Endothelial cell of umbilical vein (primary cell): ENCODE measurements at regions not wholly inside any gene's neighbourhood (a gene's known extent, or its start where the extent isn't known, plus 50 kb on each side); places are given as distances from the start of the nearest gene placed in this dataset.

Experiments used
- BruUV-seq: library from RNA; stranded (reverse); fragments of 400-500 nt; replicated peaks from 2 replicates; lab custom pipeline; 2021; lab: Mats Ljungman, UMichigan
- CTCF ChIA-PET: fragments of 300-600, 350-600 bp; sonication (Branson Sonifier 250); formaldehyde crosslinking; loops from one replicate; lab custom pipeline; 2021; ENCODE audit warnings: antibody characterized with exemption, inconsistent platforms; lab: Charles Lee
- POLR2A ChIA-PET: fragments of 300-600, 350-600 bp; sonication (Branson Sonifier 250); formaldehyde crosslinking; loops from one replicate; lab custom pipeline; 2021; ENCODE audit warnings: antibody characterized with exemption, inconsistent platforms; lab: Charles Lee
- DNase-seq: peaks from one replicate; pipeline ENCODE4 v3.0.0-alpha.2; 2011; ENCODE audit warnings: low read depth, low spot score
- FAIRE-seq: peaks from 2 replicates; lab custom pipeline; 2011; peaks lifted over from hg19 to GRCh38; lab: Jason Lieb, UNC
- H2AFZ ChIP-seq: 2 replicates; pipeline ENCODE4 v1.6.0; 2012; ENCODE audit warnings: low read depth, low read length, control low read depth, inconsistent platforms
- H3K27ac ChIP-seq: 2 replicates; pipeline ENCODE4 v1.5.1; 2011; ENCODE audit warnings: low read depth, mild to moderate bottlenecking, control low read depth, low read length, moderate library complexity; ENCODE audit not compliant: insufficient read depth
- H3K27me3 ChIP-seq, 2 experiments: 2 replicates each; pipeline versions ENCODE4 v1.6.0 to v1.6.1; 2011; ENCODE audit warnings: low read length in 2 of 2, mixed read lengths in 1 of 2; ENCODE audit not compliant: control insufficient read depth in 2 of 2, insufficient read depth in 2 of 2
- H3K36me3 ChIP-seq, 2 experiments: 2 replicates in 1 of 2; 3 replicates in 1 of 2; pipeline ENCODE4 v1.5.1; 2011; ENCODE audit warnings: low read length in 2 of 2, mild to moderate bottlenecking in 1 of 2, moderate library complexity in 1 of 2; ENCODE audit not compliant: control insufficient read depth in 2 of 2, insufficient read depth in 2 of 2; ENCODE audit errors: extremely low read depth in 1 of 2
- H3K4me1 ChIP-seq: 3 replicates; pipeline ENCODE4 v1.5.1; 2011; ENCODE audit warnings: mild to moderate bottlenecking, low read length; ENCODE audit not compliant: control insufficient read depth, insufficient read depth; ENCODE audit errors: extremely low read depth
- H3K4me2 ChIP-seq: 2 replicates; pipeline ENCODE4 v1.6.1; 2011; ENCODE audit warnings: low read length, control low read depth, mixed read lengths; ENCODE audit not compliant: insufficient read depth
- H3K4me3 ChIP-seq, 3 experiments: fragments of 200-600 bp in 1 of 3; sonication (generic), shearing (Covaris generic) in 1 of 3; replicated peaks in 1 of 3; 2 replicates each; pipeline ENCODE4 v1.5.1; 2011 to 2016; ENCODE audit warnings: control low read depth in 3 of 3, low read length in 3 of 3, mild to moderate bottlenecking in 2 of 3, inconsistent platforms in 1 of 3, low read depth in 1 of 3, moderate library complexity in 1 of 3; ENCODE audit not compliant: insufficient read depth in 1 of 3
- H3K79me2 ChIP-seq: 2 replicates; pipeline ENCODE4 v1.6.0; 2012; ENCODE audit warnings: low read length, inconsistent platforms; ENCODE audit not compliant: control insufficient read depth, insufficient read depth
- H3K9ac ChIP-seq: replicated peaks from 2 replicates; pipeline ENCODE3; 2011; ENCODE audit warnings: low read length, control low read depth; ENCODE audit not compliant: insufficient read depth; ENCODE audit errors: extremely low read depth
- H3K9me1 ChIP-seq: replicated peaks from 3 replicates; pipeline ENCODE4 v1.6.0; 2011; ENCODE audit warnings: mild to moderate bottlenecking, low read length; ENCODE audit not compliant: control insufficient read depth, insufficient read depth; ENCODE audit errors: extremely low read depth
- H3K9me3 ChIP-seq: replicated peaks from 2 replicates; pipeline ENCODE4 v1.5.1; 2012; ENCODE audit warnings: low read length, inconsistent platforms; ENCODE audit not compliant: control insufficient read depth, insufficient read depth
- H4K20me1 ChIP-seq: replicated peaks from 2 replicates; pipeline ENCODE3; 2011; ENCODE audit warnings: mild to moderate bottlenecking, low read length; ENCODE audit not compliant: control insufficient read depth, insufficient read depth; ENCODE audit errors: extremely low read depth
- EZH2 ChIP-seq: IDR thresholded peaks from 2 replicates; pipeline ENCODE4 v1.6.1; 2012; ENCODE audit warnings: borderline replicate concordance, low read depth, mild to moderate bottlenecking, moderate library complexity, low read length, inconsistent platforms; ENCODE audit not compliant: severe bottlenecking
- FOS ChIP-seq: IDR thresholded peaks from 2 replicates; pipeline ENCODE4 v1.6.1; 2011; ENCODE audit warnings: mild to moderate bottlenecking, low read length, moderate library complexity, borderline replicate concordance; ENCODE audit not compliant: insufficient read depth
- GATA2 ChIP-seq: IDR thresholded peaks from 2 replicates; pipeline ENCODE4 v1.7.0; 2011; ENCODE audit warnings: low read depth, mild to moderate bottlenecking, moderate library complexity, mixed read lengths, low read length; ENCODE audit not compliant: insufficient read length, insufficient read depth
- JUN ChIP-seq: IDR thresholded peaks from 2 replicates; pipeline ENCODE4 v1.6.1; 2011; ENCODE audit warnings: borderline replicate concordance, low read depth; ENCODE audit not compliant: insufficient read length, insufficient read depth
- MYC ChIP-seq: IDR thresholded peaks from one replicate; pipeline ENCODE4 v1.6.1; 2011; ENCODE audit warnings: mild to moderate bottlenecking, low read depth, low read length
- POLR2A ChIP-seq: IDR thresholded peaks from 2 replicates; pipeline ENCODE4 v1.6.1; 2012; ENCODE audit warnings: low read depth, mild to moderate bottlenecking, control low read depth, low read length
- POLR2AphosphoS5 ChIP-seq: IDR thresholded peaks from 2 replicates; pipeline ENCODE4 v1.6.1; 2012; ENCODE audit warnings: low read depth, mild to moderate bottlenecking, control low read depth, low read length, moderate library complexity; ENCODE audit not compliant: insufficient read depth
- dilution Hi-C: fragments of 300-500 bp; cut with MboI; formaldehyde crosslinking; loops from one replicate; pipeline ENCODE4 v1.15.0; 2019; ENCODE audit warnings: low sequenced_read_pairs; ENCODE audit not compliant: extremely low pct_ligation_motif_present
- intact Hi-C: fragments of 100-400 bp; cut with micrococcal nuclease; formaldehyde crosslinking; loops from one replicate; pipeline ENCODE4 v1.10.0; 2022
- TF ChIP-seq, protein P1 (sequence below): IDR thresholded peaks from 2 replicates; pipeline ENCODE4 v1.6.1; 2011; ENCODE audit not compliant: insufficient read depth, insufficient read length
- TF ChIP-seq, protein P2 (sequence below), 2 donors: IDR thresholded peaks; 1 replicate in 1 of 2; 2 replicates in 1 of 2; pipeline ENCODE4 v1.5.1; 2011; ENCODE audit warnings: low read length in 2 of 2, mild to moderate bottlenecking in 2 of 2, moderate library complexity in 2 of 2, control low read depth in 1 of 2, inconsistent platforms in 1 of 2, low read depth in 1 of 2; ENCODE audit not compliant: insufficient read depth in 1 of 2; ENCODE audit errors: extremely low read depth in 1 of 2

GRCh38 chr1:201649761-201650622 lies 111.1 kb downstream of the NAV1 start:
- CTCF ChIA-PET, result interaction anchor here (0.7 to 5.2 kb wide), 20 partner anchors 10 to 214 kb away, joined by 3 to 42 read pairs (median 4); no protein-coding TSS in a partner anchor
- peak; percentile 65 for DNase-seq
- peak overlapping the region; percentile 77 for H3K9ac ChIP-seq
- no peaks in the 10 kb centered on the region for H3K27me3 ChIP-seq
- no TSS peak for BruUV-seq
- intact Hi-C loops (loop anchor here (1.0 kb wide), 1 partner anchor 91 kb away; no protein-coding TSS in a partner anchor), dilution Hi-C loops (no loop called here)
- POLR2A ChIA-PET, result interaction anchor here (1.7 kb wide), 1 partner anchor 14 kb away, joined by 6 read pairs; no protein-coding TSS in a partner anchor
- peak overlapping the region; percentile 30 to 57 (median 49) for H3K4me3 ChIP-seq
- peak overlapping the region; percentile 53 for H2AFZ ChIP-seq
- no peaks in the 10 kb centered on the region for H3K9me3 ChIP-seq
- FAIRE-seq, result peak; percentile 85
- H3K36me3 ChIP-seq, result no peaks in the 10 kb centered on the region
- H3K4me1 ChIP-seq, result peaks cover 30% of the 10 kb centered on the region
- peak overlapping the region; percentile 70 for H3K4me2 ChIP-seq
- peaks cover 48% of the 10 kb centered on the region for H3K79me2 ChIP-seq
- no peaks in the 10 kb centered on the region for H3K9me1 ChIP-seq
- TF ChIP-seq POLR2AphosphoS5, result no peak
- TF ChIP-seq POLR2A, result no peak
- TF ChIP-seq JUN, result no peak
- TF ChIP-seq, protein P1, sequence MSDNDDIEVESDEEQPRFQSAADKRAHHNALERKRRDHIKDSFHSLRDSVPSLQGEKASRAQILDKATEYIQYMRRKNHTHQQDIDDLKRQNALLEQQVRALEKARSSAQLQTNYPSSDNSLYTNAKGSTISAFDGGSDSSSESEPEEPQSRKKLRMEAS, result no peak
- TF ChIP-seq, protein P2, sequence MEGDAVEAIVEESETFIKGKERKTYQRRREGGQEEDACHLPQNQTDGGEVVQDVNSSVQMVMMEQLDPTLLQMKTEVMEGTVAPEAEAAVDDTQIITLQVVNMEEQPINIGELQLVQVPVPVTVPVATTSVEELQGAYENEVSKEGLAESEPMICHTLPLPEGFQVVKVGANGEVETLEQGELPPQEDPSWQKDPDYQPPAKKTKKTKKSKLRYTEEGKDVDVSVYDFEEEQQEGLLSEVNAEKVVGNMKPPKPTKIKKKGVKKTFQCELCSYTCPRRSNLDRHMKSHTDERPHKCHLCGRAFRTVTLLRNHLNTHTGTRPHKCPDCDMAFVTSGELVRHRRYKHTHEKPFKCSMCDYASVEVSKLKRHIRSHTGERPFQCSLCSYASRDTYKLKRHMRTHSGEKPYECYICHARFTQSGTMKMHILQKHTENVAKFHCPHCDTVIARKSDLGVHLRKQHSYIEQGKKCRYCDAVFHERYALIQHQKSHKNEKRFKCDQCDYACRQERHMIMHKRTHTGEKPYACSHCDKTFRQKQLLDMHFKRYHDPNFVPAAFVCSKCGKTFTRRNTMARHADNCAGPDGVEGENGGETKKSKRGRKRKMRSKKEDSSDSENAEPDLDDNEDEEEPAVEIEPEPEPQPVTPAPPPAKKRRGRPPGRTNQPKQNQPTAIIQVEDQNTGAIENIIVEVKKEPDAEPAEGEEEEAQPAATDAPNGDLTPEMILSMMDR (IDR thresholded peaks at IDR 0.05; ENCODE audit: extremely low read depth in 1 of 2, insufficient read depth in 1 of 2, low read depth in 1 of 2, low read length in 2 of 2), result no peak
- no peak for TF ChIP-seq EZH2
- TF ChIP-seq FOS, result no peak
- TF ChIP-seq MYC, result no peak
- TF ChIP-seq GATA2, result no peak
- no peaks in the 10 kb centered on the region for H4K20me1 ChIP-seq
- H3K27ac ChIP-seq, result peak overlapping the region; percentile 50
